GM21825 (cell line): ENCODE measurements at regions not wholly inside any gene's neighbourhood (a gene's known extent, or its start where the extent isn't known, plus 50 kb on each side); places are given as distances from the start of the nearest gene placed in this dataset.

ENCODE experiments used
- ATAC-seq: cut with Tn5 transposase; IDR thresholded peaks from one replicate; pipeline ENCODE4 v1.9.1; 2021; ENCODE audit warnings: mild to moderate bottlenecking, moderate library complexity; ENCODE audit not compliant: unreplicated experiment

DNA sequence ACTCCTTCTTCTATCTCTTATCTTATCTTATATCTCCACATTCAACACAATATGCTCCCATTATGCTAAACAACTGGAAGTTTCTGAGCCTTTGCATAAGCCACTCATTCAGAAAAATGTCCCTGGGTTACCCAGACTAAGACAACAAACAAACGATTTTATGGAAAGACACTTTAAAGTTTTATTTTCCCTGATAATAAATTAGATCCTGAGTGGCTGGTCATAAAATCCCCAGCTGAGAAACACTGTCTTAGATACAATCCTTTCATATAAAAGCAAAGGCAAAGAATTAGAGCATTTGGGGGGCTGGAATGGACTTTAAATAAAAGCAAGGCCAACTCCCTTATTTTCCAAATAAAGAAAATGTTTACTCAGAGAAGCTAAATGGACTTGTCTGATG is 322.3 kb downstream of the GBE1 start:
- no peak for ATAC-seq

DNA sequence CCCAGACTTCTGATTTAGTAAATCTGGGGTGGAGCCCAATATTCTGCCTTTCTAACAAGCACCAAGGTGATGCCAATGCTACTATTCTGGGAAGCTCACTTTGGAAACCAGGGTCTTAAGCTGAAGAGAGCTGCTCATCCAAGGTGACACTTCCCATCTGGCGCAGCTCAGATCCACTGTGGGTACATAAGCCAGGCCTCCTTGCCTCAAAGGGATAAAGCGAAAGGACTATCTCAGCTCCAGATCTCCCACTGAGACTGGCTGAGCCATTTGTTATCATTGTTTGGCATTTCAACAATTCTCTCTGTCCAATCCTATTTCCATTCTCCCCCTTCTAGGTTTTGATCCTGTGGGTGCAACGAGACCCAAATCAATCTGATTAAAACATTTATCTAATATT is 323.8 kb downstream of the GBE1 start:
- ATAC-seq = no peak

DNA sequence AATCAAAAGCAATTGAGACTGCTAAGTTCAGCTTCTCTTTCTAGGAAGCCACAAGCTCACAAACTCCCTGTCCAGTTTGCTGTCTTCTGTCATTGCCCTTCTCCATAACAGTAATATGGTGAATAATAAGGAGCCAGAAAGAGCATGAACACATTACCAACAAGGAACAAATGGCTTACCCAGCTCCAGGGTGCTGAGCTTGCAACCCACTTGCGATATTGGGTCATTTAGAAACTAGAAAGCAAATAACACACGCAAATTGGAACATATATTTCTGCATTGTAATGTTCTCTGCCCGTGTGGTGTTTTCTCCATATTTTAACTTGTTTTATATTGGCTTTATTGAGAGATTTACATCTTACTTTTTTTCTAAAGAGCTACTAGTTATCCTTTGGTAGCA is 325.3 kb downstream of the GBE1 start:
- ATAC-seq = no peak

DNA sequence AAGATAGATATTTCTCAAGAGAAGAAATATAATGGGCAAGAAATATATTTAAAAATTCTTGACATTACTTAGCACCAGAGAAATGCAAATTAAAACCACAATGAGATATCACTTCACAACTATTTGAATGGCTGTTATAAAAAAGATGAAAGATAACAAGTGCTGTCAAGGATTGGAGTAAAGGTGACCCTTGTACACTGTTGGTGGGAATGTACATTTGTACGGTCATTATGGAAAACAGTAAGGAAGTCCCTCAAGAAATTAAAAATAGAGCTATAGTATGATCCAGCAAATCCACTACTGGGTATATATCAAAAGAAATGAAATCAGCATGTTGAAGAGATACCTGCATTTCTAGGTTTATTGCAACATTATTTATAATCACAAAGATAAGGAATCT is 326.4 kb downstream of the GBE1 start:
- ATAC-seq = no peak

DNA sequence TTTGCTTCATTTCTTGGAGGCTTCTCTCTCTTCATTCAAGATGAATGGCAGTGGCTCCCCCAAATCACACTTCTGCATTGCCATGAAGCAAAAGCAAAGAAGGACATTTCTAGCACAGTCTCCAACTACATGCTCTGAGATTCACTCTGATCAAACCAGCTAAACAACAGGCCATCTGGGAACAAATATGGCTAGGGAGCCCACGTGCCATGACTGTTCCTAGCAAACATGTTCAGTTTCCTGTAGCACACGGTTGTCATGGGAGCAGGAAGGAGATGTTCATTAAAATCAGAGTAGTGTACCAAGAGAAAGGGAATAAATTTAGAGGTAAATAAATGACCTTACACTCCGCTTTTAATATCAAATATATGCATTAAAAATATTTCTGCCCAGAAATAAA is 327.3 kb downstream of the GBE1 start:
- ATAC-seq = no peak

DNA sequence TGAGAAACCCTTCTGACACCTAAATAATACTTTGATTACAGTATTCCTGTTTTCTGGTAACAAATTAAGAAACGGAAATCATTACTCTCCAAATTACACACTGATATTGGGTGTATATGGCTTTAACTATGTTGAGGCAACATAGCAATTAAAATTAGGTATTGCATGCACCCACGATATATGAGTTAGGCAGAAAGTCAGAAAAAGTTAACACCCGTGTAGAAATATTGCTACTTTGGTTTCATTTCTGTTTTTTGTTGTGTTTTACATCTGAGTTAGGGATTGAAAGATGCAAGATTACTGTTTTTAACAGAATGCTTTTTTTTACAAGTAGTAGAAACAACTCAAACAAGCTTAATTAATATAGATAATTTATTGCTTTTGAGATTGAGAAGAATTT is 327.8 kb downstream of the GBE1 start:
- ATAC-seq = no peak

DNA sequence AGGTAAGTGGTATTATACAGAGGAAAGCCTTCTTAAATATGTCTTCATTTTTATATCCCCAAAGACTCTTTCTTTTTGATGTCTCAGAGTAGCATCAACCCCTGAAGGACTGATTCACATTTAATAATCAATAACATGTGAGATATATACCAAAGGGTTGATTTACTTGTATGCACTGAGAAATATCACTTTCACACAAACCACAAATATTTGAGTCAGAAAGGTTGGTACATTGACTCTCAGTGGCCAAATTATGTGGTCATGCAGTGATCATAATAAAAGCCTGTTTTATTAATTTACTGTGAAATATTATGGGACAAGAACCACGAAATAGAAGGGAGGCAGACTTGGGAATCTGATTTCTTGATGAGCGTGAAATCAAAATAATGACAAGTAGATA is 329.0 kb downstream of the GBE1 start:
- ATAC-seq = no peak

DNA sequence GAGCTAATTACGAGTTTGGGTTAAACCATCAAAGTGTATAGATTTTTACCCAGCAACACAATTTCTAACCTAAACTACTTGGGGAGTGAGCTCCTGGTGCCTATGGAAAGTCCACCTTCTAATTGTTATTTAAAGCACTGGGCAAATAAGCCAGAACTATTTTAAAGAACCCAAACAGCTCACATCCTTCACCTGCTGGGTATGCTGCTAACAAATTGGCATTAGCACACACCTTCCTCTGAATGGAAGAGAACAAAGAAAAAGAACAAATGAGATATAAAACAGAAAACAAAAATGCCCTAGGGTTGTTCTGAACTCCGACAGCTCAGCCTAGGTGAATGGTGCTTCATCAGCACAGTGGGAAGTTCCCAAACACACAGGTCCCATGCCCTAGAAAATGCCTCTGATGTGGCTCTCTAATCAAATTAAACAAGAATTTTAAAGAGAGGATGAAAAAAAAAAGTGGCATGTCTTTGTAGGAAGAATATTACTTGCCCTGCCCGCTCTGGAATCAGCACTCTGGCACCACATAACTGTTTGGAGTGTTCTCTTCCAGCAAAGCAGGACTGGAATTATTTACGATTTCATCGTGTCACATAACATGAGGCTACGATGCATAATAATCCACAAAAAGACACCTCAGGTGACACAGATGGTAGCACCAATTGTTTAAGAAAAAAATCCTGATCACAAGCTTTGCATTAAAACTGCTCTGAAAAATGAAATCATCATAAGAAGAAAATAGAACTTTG is 334.4 kb downstream of the GBE1 start:
- ATAC-seq = no peak

DNA sequence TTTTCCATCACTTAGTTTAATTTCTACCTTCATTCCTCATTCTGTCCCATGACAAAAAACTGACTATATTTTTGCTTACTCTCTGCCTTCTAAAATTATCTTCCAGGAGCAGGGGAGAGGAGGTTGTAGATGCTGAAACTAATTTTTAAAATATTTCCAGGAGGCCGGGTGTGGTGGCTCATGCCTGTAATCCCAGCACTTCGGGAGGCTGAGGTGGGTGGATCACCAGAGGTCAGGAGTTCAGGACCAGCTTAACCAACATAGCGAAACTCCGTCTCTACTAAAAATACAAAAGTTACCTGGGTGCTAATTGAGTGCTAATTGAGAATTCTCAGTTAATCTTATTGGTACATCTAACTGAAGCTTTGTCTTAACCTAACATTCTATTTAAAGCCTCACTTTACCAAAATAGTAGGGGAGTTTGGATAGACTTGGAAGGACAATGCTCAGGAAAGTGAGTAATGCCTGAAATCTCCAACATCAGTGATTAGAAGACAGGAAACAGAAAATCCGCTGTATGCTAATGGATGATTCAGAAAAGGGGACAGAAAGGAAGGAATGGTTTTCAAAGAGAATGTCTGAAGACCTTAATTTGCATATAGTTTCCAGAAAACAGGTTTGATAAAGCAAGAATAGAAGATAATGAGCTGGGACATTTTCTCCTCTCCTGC is 336.1 kb downstream of the GBE1 start:
- ATAC-seq = no peak

DNA sequence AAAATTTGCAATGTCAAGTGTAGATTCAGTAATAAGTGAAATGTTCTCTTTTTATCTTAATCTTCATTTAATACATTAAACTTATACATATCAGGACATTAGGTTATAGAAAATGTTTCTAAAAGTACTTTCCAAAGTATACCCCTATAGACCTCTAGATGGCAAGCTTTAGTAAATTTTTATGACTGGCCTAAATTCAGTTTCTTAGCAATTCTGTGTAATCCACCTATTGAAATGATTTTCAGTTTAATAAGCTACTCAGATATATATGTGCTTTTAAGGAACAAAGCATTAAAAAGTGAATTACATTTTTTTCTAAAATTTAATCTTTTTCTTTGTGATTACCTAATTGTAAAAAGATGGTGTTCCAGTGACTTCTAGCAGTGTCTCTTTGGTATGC is 342.2 kb downstream of the GBE1 start:
- ATAC-seq = no peak

DNA sequence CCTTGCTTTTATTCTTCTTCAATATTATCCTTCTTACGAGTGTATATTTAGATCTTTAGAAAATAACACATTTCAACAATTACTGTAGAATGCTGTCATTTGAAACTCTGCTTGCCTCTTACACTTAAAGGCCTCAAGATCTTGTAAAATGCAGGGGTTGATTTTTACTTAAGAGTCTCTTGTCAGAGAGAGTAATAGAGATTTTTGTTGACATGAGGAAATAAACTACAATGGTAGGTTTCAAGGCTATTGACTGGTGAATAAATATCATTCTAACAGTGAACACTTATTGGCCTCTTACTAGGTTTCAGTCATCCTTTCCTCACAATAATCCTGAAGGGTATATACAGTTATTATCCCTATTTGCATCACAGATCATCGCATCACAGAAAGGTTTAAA is 344.6 kb downstream of the GBE1 start:
- no peak for ATAC-seq

DNA sequence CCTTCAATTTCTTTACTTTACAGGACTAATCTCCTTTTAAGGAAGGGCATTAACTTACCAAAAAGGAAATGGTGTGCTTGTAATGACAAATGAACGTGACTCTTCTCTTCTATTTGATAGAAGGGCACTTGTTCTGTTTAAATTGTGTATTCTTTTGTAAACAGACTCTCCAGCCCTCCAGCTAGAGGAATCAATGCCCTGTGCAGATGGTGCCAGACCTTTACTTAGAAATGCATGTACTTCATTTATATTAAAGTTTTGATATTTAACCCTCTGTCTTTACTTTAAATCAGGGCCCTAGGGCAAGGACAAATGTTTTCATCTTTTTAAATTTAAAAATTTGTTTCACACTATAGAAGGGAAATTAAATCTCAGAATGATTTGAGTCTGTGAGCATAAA is 355.1 kb downstream of the GBE1 start:
- ATAC-seq = no peak

DNA sequence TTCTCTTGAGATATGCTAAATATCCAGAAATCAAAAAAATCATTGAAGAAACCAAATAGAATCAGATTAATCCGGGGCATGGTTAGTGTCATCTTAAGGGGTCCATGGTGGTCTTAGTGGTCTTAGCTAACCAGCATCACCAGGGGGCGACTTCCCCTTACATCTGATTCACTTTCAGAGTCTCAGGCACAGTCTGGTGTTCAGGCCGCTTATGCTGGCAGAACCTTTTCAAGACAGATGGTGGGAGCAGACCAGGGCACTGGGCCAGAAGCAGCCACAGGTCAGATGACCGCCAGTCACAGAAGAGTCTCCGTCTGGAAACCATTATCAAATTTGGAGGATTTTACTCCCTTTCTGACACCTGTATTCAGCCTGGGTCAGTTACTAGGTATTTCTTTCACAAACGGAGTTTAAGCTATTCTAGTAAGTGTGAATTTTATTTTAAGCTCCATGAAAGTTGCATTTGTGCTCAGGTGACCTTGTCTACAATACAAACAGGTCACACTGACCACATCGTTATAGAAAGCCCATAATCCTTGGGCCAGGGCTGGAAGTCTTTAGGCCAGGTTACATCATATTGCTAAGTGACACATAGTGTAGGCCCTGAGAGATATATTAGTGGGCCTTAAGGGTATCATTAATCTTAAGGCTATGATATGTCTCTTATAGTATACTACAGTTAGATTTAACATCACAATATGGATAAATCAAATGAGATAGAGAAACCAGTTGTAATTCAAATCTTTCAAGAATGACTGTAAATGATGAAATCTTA is 365.5 kb downstream of the GBE1 start:
- ATAC-seq = no peak

DNA sequence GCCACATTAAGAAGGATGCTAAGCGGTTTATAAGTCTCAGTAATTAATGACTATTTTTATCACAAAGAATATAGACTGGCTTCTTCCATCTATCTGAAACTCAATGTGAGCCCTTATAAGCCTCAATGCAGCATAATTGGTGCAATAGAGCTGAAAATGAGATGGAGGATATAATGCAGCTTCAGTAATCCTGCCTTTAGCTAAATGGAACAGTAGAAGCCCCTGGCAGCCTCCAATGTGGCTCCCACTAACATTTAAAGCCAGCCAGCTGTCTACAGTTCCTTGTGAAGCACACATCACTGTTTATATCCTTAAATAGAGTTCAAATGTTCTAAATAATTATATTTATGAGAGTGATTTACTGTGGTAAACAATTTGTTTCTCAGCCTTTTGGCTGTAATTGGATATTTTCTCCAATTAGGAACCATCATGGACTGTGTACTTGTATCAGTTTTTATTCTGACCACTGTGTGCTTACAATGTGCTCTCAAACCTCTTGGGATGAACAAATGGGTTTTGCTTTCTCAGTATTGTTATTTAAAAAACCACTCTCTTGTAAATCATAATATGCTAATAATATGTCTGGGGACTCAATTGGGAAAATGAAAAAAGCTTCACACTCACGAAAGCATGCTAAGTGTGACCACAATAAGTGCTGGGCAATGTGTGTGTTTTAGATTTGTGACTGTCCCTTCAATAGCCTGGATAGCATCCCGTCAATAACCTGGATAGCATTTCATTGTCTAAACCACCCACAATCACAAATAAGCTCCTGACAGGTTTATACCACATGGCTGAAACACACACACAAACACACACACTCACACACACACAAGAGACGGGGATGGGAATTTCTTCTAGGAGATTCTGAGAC is 366.6 kb downstream of the GBE1 start:
- no peak for ATAC-seq

DNA sequence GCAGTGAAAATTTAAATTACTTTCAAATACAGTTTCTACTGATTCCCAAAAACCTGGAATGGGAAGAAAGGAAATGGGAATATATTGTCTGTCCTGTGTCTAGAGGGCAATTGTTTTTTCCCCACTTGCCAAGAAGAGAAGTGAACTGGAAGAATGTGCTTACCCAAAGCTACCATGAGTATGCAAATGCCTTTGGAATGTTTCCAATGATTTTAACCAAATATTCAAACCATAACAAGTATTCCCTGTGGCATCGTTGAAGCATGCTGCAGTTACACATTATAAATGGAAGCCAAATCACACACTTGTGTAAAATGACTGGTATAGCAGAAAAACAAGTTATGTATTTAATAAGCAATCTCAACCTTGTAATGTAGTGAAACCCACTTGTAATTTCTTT is 368.2 kb downstream of the GBE1 start:
- no peak for ATAC-seq

DNA sequence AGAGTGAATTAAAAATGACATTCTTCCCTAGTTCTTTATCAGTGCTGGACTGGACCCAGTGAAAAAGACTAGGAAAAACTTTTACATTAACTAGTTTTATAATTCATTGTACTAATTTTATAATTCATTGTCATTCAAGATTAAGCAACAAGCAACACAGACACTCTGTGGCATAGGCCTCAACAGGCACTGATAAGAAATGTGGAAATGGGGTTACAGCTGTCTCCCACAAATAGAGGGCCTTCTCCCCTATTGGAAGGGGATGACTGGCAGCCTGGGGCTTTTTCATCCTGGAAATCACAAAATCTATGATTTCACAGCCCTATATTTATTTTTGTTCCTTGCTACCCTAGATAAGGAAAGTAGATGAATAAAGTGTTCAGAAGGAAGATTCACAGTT is 370.6 kb downstream of the GBE1 start:
- no peak for ATAC-seq

DNA sequence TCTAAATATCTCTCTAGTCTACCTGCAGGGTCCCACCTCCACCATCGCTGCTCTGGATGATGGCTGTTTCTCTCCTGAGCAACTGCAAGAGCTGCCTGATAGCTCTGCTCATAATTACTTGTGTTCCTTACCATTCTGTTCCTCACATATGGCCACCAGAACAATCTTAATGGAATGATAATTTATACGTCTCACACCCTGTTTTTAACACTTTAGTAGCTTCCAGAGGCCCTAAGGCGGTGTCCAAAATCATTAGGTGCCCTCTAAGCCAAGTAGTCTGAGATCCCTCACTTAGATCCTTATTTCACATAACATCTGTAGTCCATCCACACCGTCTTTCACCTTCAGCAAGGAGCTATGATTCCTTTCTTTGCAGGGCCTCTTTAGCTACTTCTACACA is 373.3 kb downstream of the GBE1 start:
- ATAC-seq = no peak

DNA sequence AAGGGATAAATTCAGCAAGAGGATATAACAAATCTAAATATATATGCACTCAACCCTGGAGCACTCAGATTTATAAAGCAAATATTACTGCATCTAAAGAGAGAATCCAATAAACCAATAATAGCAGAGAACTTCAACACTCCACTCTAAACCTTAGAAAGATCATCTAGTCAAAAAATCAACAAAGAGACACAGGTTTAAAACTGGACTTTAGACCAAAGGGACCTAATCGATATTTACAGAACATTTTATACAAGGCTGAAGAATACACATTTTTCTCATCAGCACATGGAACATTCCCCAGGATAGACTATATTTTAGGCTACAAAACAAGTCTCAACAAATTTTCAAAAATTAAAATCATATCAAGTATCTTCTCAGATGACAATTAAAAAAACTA is 379.0 kb downstream of the GBE1 start:
- ATAC-seq = no peak

DNA sequence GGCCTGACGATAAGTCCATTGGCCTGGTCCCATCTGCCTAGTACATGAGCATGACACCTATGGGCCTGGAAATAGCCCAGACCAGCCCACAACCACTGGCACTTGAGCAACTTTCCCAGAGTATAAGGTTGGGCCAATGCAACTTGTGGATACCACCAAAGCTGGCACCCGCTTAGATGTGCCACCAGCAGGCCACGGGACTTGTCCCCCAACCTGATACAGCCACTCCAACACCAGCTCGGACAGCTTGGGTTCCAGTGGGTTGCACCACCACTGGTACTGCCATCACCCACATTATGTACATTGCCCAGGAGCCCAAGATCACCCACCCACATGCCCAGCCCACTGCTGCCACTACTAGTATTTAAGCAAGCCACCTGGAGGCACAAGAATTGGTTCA is 381.2 kb downstream of the GBE1 start:
- no peak for ATAC-seq

DNA sequence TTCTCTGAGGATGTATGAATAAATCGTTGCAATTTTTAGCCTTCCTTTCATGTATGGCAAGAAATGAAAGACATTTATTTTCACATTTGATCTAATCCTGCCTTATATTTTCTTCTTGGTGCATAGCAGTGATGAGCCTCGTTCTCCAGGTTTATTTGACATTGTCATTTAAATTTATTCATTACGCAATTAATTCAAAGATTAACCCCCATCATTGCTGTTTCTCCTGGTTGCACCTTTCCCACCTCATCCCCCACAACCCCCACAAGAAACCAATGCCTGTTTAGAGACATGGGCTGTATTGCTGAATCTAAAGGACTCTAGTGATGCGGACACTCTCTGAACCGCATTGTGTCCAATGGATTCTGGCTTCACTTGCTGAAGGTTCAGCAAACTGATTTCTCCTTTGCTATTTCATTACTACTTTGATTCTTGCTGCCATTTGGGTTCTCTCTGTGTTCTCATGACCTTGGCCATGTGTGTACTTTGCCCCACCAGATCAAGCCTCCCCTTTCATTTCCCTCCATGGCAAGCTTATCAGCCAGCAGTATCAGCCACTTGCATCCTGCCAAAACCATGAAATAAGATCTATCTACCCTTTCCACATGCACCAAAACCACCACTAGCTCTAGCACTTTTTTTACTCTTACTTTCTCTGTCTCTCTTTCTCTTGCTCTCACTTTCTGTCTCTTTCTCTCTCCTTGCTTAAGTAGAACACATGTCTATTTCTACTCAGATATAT is 382.7 kb downstream of the GBE1 start:
- ATAC-seq = no peak
